ENCODE measurements at regions not wholly inside any gene's neighbourhood (a gene's known extent, or its start where the extent isn't known, plus 50 kb on each side); places are given as distances from the start of the nearest gene placed in this dataset.

DNA sequence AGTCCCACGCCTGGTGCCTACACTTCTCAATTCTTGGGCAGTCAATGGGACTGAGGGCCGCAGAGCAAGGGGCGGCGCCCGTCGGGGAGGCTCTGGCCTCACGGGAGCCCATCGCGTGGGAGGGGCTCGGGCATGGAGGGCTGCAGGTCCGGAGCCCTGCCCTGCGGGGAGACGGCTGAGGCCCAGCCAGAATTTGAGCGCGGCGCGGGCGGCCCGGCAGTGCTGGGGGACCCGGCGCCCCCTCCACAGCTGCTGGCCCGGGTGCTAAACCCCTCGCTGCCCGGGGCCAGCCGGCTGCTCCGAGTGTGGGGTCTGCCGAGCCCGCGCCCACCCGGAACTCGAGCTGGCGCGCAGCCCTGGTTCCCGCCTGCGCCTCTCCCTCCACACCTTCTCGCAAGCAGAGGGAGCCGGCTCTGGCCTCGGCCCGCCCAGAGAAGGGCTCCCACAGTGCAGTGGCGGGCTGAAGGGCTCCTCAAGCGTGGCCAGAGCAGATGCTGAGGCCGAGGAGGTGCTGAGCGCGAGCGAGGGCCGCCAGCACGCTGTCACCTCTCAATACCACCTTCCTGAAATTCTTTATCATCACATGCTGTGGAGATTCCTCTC is 58.5 kb downstream of the BAK1 start:
- WGBS (ENCODE audit: missing lambda C conversion rate): 80% methylated on average over 8 of the region's 47 CpGs
- FAIRE-seq: no peak
- ChIA-PET CTCF (interaction anchor here (0.6 to 1.3 kb wide), 2 partner anchors 23 to 40 kb away, joined by 3 read pairs; no protein-coding TSS in a partner anchor), POLR2A (no interaction called here)
- no peak overlapping the region for H3K27ac ChIP-seq
- H3K4me2 ChIP-seq: no peak overlapping the region
- no peaks in the 10 kb centered on the region for H3K4me1 ChIP-seq
- no peaks in the 10 kb centered on the region for H3K9me3 ChIP-seq
- no peak overlapping the region for H3K4me3 ChIP-seq
- no peak for TF ChIP-seq HEYL (CRISPR knock-in tag; IDR thresholded peaks at IDR 0.05)
- no peak for TF ChIP-seq JUN (IDR thresholded peaks at IDR 0.05)
- TF ChIP-seq PHF8 (IDR thresholded peaks at IDR 0.05; ENCODE audit: borderline replicate concordance, low read depth): no peak
- no peak for ATAC-seq
- no peak for DNase-seq (ENCODE audit: low read depth in 1 of 2, low spot score in 1 of 2)

All from A549 (cell line).